PC-9 (cell line): ENCODE measurements at regions not wholly inside any gene's neighbourhood (a gene's known extent, or its start where the extent isn't known, plus 50 kb on each side); places are given as distances from the start of the nearest gene placed in this dataset.

Source experiments
- BruUV-seq: library from RNA; stranded (reverse); fragments of 400-500 nt; replicated peaks from 2 replicates; lab custom pipeline; 2021; lab: Mats Ljungman, UMichigan
- CTCF ChIA-PET: fragments of 300-600 bp; sonication (Branson Sonifier 250); formaldehyde crosslinking; loops from one replicate; lab custom pipeline; 2022; ENCODE audit warnings: antibody characterized with exemption; lab: Charles Lee
- POLR2A ChIA-PET: fragments of 300-600 bp; sonication (Branson Sonifier 250); formaldehyde crosslinking; loops from one replicate; lab custom pipeline; 2022; ENCODE audit warnings: antibody characterized with exemption; ENCODE audit not compliant: unreplicated experiment; lab: Charles Lee
- DNase-seq, 2 experiments: peaks; one replicate each; pipeline versions ENCODE4 v3.0.0 to v3.0.0-alpha.2; 2015 to 2022; ENCODE audit warnings: mixed read lengths in 1 of 2
- H2AFZ ChIP-seq: fragments of 200-600 bp; sonication (generic); 2 replicates; pipeline ENCODE4 v1.8.1; 2017; ENCODE audit warnings: antibody characterized with exemption
- H3F3A ChIP-seq: fragments of 200-600 bp; sonication (generic); 2 replicates; pipeline ENCODE4 v1.8.1; 2017; ENCODE audit warnings: antibody characterized with exemption, mild to moderate bottlenecking, low read depth; ENCODE audit not compliant: insufficient read depth
- H3K27ac ChIP-seq: fragments of 200-600 bp; sonication (generic); 2 replicates; pipeline ENCODE4 v1.6.1; 2016; ENCODE audit warnings: mixed run types
- H3K27me3 ChIP-seq: fragments of 200-600 bp; sonication (generic); 2 replicates; pipeline ENCODE4 v1.6.1; 2016; ENCODE audit warnings: low read depth, mixed run types; ENCODE audit not compliant: insufficient read depth
- H3K36me3 ChIP-seq: fragments of 200-600 bp; sonication (generic); 2 replicates; pipeline ENCODE4 v1.6.1; 2016; ENCODE audit warnings: low read depth, mixed run types
- H3K4me1 ChIP-seq: fragments of 200-600 bp; sonication (generic); replicated peaks from 2 replicates; pipeline ENCODE4 v1.6.1; 2016; ENCODE audit warnings: mixed run types; ENCODE audit not compliant: insufficient read depth
- H3K4me2 ChIP-seq: fragments of 200-600 bp; sonication (generic); 2 replicates; pipeline ENCODE4 v1.6.1; 2017; ENCODE audit warnings: mixed run types
- H3K4me3 ChIP-seq: fragments of 200-600 bp; sonication (generic); 2 replicates; pipeline ENCODE4 v1.6.1; 2016; ENCODE audit warnings: mixed run types
- H3K79me2 ChIP-seq: fragments of 200-600 bp; sonication (generic); 2 replicates; pipeline ENCODE4 v1.6.1; 2017; ENCODE audit warnings: low read depth, mixed run types
- H3K9me2 ChIP-seq: fragments of 200-600 bp; sonication (generic); 2 replicates; pipeline ENCODE4 v1.8.1; 2017; ENCODE audit warnings: mild to moderate bottlenecking; ENCODE audit not compliant: insufficient read depth
- H3K9me3 ChIP-seq: fragments of 200-600 bp; sonication (generic); 2 replicates; pipeline ENCODE4 v1.8.1; 2016; ENCODE audit warnings: low read depth; ENCODE audit not compliant: insufficient read depth
- H4K20me1 ChIP-seq: fragments of 200-600 bp; sonication (generic); 2 replicates; pipeline ENCODE4 v1.8.1; 2017; ENCODE audit not compliant: insufficient read depth
- EZH2 ChIP-seq: fragments of 200-600 bp; sonication (generic); IDR thresholded peaks from 2 replicates; pipeline ENCODE4 v1.8.0; 2017; ENCODE audit warnings: antibody characterized with exemption, low read depth
- intact Hi-C: fragments of 100-400 bp; cut with micrococcal nuclease; formaldehyde crosslinking; loops from one replicate; pipeline ENCODE4 v1.10.0; 2022; ENCODE audit not compliant: unreplicated experiment
- TF ChIP-seq, protein P1 (sequence below): fragments of 200-600 bp; sonication (generic); conservative IDR thresholded peaks from 2 replicates; pipeline ENCODE4 v1.6.1; 2017; ENCODE audit warnings: mixed run types, antibody characterized with exemption, mild to moderate bottlenecking, moderate library complexity

- TF ChIP-seq EZH2, result no peak
- TF ChIP-seq, protein P1, sequence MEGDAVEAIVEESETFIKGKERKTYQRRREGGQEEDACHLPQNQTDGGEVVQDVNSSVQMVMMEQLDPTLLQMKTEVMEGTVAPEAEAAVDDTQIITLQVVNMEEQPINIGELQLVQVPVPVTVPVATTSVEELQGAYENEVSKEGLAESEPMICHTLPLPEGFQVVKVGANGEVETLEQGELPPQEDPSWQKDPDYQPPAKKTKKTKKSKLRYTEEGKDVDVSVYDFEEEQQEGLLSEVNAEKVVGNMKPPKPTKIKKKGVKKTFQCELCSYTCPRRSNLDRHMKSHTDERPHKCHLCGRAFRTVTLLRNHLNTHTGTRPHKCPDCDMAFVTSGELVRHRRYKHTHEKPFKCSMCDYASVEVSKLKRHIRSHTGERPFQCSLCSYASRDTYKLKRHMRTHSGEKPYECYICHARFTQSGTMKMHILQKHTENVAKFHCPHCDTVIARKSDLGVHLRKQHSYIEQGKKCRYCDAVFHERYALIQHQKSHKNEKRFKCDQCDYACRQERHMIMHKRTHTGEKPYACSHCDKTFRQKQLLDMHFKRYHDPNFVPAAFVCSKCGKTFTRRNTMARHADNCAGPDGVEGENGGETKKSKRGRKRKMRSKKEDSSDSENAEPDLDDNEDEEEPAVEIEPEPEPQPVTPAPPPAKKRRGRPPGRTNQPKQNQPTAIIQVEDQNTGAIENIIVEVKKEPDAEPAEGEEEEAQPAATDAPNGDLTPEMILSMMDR, result no peak
- ChIA-PET POLR2A (no interaction called here), CTCF (interaction anchor here (0.6 kb wide), 1 partner anchor 284 kb away, joined by 3 read pairs; no protein-coding TSS in a partner anchor)
- no TSS peak for BruUV-seq
- Histone ChIP-seq H3K27me3 (no peaks in the 10 kb centered on the region), H3K36me3 (no peaks in the 10 kb centered on the region), H3K4me3 (no peak overlapping the region), H3K79me2 (no peaks in the 10 kb centered on the region), H4K20me1 (no peaks in the 10 kb centered on the region), H3K9me3 (no peaks in the 10 kb centered on the region), H3K9me2 (no peaks in the 10 kb centered on the region), H2AFZ (no peak overlapping the region), H3K4me2 (no peak overlapping the region), H3F3A (no peaks in the 10 kb centered on the region), H3K4me1 (no peaks in the 10 kb centered on the region), H3K27ac (no peak overlapping the region)
- intact Hi-C loops, result no loop called here
- no peak for DNase-seq
Measured at GRCh38 chr4:188409851-188410250, 270.6 kb downstream of the TRIML1 start.

DNA sequence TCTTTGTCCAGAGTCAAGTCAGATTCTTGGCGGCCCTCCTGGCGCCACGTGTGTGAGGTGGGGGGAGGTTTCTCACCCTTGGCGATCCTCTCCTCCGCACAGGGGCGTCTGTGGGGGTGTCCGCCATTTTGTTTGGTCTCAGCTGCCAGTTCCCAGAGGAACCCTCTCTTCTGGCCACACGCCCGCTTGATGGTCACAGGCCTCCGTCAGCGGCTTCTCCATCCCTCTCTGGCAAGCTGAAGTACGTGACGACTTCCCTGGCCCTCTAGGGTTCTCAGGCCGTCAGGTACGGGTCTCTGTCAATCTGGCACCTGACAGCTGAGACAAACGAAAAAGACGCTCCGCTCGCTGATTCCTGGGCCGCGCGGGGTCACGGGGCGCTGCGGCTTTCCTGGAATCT, 272.6 kb downstream of the TRIML1 start:
- no TSS peak for BruUV-seq
- H3K79me2 ChIP-seq, result no peaks in the 10 kb centered on the region
- no peaks in the 10 kb centered on the region for H3K36me3 ChIP-seq
- DNase-seq, result no peak
- H3K9me3 ChIP-seq, result no peaks in the 10 kb centered on the region
- no peak overlapping the region for H3K27ac ChIP-seq
- H3K4me3 ChIP-seq, result no peak overlapping the region
- H3K27me3 ChIP-seq, result no peaks in the 10 kb centered on the region
- POLR2A ChIA-PET, result no interaction called here
- no peak overlapping the region for H3K4me2 ChIP-seq
- H4K20me1 ChIP-seq, result no peaks in the 10 kb centered on the region
- H2AFZ ChIP-seq, result no peak overlapping the region
- CTCF ChIA-PET, result no interaction called here
- TF ChIP-seq EZH2, result no peak
- TF ChIP-seq, protein P1, result no peak
- H3K4me1 ChIP-seq, result no peaks in the 10 kb centered on the region
- no peaks in the 10 kb centered on the region for H3F3A ChIP-seq
- intact Hi-C loops, result no loop called here
- H3K9me2 ChIP-seq, result no peaks in the 10 kb centered on the region

DNA sequence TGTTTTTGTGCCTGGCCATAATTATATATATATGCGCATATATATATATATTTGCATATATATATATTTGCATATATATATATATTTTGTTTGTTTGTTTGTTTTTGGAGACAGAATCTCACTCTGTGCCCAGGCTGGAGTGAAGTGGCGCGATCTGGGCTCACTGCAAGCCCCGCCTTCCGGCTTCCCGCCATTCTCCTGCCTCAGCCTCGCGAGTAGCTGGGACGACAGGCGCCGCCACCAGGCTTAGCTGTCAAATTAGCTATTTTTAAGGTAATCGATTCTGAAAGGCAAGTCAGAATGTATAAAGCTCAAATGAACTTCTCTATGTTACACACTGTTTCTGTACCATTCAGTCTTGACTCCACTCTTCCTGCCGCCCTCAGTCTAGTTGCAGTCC, 273.3 kb downstream of the TRIML1 start:
- Histone ChIP-seq H3K36me3 (no peaks in the 10 kb centered on the region), H2AFZ (no peak overlapping the region), H4K20me1 (no peaks in the 10 kb centered on the region), H3K4me3 (no peak overlapping the region), H3K4me2 (no peak overlapping the region), H3K27ac (no peak overlapping the region), H3K9me3 (no peaks in the 10 kb centered on the region), H3K9me2 (no peaks in the 10 kb centered on the region), H3K27me3 (no peaks in the 10 kb centered on the region), H3F3A (no peaks in the 10 kb centered on the region), H3K4me1 (no peaks in the 10 kb centered on the region), H3K79me2 (no peaks in the 10 kb centered on the region)
- intact Hi-C loops, result no loop called here
- DNase-seq, result no peak
- TF ChIP-seq, protein P1, result no peak
- TF ChIP-seq EZH2, result no peak
- CTCF ChIA-PET, result no interaction called here
- BruUV-seq, result no TSS peak
- POLR2A ChIA-PET, result no interaction called here
